ENCODE measurements at regions not wholly inside any gene's neighbourhood (a gene's known extent, or its start where the extent isn't known, plus 50 kb on each side); places are given as distances from the start of the nearest gene placed in this dataset.

DNA sequence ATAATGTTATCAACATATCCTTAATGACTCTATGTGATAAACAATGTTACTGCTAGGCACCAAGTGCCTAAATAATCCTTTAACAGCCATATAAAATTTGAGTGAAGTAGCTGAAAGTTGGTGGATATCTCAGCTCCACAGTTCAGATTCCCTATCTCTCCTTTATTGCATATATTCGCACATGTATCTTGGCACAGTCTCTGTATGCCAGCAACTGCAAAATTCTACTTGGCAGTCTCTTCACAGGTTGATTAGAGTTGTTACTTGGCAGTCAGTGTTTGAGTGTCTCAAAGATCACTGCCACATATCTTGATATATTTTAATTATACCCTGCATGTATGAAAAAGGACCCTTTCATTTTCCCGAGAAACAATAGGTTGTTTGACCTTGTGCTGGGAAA lies 879.3 kb downstream of the OLFM4 start:
- no peak for DNase-seq

DNA sequence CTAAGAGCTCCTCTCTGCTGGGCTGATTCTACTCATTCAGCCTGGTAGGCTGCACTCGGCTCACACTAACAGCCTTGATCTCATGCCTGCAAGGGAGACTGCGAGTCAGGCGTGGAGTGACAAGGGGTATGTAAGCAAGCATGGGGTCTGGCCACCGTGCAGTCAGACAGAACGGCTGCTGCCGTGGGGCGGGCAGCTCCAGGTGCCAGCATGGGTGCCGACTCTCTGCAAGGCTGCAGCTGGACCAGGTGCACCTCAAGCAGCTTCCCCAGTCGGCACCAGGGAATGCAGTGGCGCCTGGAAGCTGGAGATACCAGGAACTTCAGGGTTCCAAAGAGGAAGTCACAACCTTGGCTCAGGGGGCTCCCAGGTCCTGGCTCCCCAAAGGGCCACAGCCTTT lies 892.3 kb downstream of the OLFM4 start:
- DNase-seq, result no peak

DNA sequence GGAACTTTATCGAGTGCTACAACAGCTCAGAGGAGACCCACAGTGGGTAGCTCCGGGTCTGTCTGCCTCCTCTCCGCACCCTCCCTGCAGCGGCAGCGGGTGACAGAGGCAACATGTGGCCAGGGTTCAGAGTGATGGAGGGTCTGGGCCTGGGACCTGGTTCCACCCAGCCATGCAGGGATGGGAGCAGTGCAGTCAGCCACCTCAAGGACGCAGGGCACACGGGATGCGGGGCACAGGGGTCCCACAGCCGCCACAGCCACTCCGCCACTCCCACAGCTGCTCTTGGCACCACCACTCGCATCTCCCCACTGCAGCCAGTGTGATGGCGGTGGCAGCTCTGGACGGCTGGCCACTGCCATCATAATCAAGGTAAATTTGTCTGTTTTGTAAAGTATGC lies 892.9 kb downstream of the OLFM4 start:
- DNase-seq, result no peak

DNA sequence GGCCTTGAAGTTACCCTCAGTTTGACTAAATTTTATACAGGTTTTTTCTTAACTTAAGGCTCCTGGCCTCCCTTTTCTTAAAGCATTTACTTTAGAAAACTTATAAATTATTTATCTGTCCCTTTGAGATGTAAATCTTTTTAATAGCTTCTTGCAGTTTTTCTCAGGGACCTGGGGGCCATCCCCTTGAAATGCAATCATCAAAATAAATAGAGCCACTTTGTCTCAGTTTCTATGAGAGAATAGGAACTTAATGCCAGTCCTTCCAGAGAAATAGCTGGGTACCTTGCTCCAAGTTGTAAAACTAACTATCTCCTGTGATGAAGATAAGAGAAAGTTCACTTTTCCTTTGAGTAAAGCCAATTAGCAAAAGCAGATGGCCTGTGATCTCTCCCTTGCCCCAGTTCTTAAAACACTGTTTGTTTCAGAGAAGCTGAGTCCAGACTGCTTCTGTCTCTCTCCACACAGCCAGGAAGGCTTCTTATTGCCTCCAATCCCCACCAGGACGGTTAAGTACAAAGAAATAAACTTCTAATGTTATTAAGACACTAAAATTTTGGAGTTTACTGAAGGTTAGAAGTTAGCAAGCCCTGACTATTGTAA lies 913.1 kb downstream of the OLFM4 start:
- DNase-seq, result no peak

DNA sequence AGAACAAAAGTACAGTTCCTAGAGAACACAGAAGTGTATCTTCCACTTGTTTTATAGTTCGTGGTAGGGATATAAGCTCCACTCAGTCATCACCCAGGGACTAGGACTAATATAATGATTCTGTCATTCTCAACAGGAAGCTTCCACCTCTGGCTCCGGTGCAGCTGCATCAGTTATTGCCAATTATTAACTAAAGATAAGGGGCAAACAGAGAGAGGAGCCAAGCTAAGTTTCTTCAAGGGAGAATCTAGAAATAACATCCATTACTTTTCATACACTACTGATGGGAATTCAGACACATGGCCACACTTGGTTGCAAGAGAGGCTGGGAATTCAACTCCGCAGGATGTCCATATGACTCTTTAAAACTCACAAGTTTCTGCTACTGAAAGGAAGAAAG lies 917.9 kb downstream of the OLFM4 start:
- DNase-seq, result no peak

DNA sequence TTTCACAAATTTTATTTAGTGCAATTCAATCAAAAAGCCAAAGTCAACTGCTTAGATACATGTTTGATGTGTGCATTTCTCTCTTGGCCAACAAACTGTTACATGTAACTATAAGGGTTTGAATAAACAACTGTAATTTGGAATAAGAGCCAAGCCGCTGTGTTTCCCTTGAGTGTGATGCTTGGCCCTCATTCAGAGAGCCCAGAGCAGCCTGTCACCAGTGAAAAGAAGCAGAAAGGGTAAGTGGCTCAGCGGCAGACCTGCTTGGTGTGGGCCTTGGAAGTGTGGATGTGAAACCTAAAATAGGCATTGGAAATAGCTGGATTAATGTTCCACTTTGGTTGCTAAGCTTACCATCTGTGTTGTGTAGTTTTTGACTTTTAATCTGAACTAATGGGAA lies 924.6 kb downstream of the OLFM4 start:
- DNase-seq, result no peak

Measured in CD4-positive, alpha-beta T cell treated with Interleukin-12 subunit alpha and Interleukin-12 subunit beta, for 1 hour (primary cell).